ENCODE measurements at regions not wholly inside any gene's neighbourhood (a gene's known extent, or its start where the extent isn't known, plus 50 kb on each side); places are given as distances from the start of the nearest gene placed in this dataset.

- TF ChIP-seq, protein P1, sequence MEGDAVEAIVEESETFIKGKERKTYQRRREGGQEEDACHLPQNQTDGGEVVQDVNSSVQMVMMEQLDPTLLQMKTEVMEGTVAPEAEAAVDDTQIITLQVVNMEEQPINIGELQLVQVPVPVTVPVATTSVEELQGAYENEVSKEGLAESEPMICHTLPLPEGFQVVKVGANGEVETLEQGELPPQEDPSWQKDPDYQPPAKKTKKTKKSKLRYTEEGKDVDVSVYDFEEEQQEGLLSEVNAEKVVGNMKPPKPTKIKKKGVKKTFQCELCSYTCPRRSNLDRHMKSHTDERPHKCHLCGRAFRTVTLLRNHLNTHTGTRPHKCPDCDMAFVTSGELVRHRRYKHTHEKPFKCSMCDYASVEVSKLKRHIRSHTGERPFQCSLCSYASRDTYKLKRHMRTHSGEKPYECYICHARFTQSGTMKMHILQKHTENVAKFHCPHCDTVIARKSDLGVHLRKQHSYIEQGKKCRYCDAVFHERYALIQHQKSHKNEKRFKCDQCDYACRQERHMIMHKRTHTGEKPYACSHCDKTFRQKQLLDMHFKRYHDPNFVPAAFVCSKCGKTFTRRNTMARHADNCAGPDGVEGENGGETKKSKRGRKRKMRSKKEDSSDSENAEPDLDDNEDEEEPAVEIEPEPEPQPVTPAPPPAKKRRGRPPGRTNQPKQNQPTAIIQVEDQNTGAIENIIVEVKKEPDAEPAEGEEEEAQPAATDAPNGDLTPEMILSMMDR (conservative IDR thresholded peaks at IDR 0.05; ENCODE audit: low read depth in 2 of 2): no peak
Observed at GRCh38 chr17:13395346-13395745, 206.4 kb downstream of the HS3ST3A1 start (continued).

GRCh38 chr17:13393841-13394710 is 207.7 kb downstream of the HS3ST3A1 start:
- H3K27me3 Mint-ChIP-seq (ENCODE audit: insufficient read depth, low read depth, poor library complexity): peaks cover 2% of the 10 kb centered on the region
- Histone ChIP-seq H4K20me1 (replicated peaks; ENCODE audit: insufficient read depth) (no peaks in the 10 kb centered on the region), H3K36me3 (ENCODE audit: insufficient read depth) (no peaks in the 10 kb centered on the region), H3K79me2 (replicated peaks; ENCODE audit: insufficient read depth) (no peaks in the 10 kb centered on the region), H3K4me2 (no peak overlapping the region), H3F3A (replicated peaks; ENCODE audit: low read depth) (no peaks in the 10 kb centered on the region), H3K4me3 (no peak overlapping the region), H3K27me3 (ENCODE audit: insufficient read depth) (no peaks in the 10 kb centered on the region), H2AFZ (no peak overlapping the region), H3K27ac (ENCODE audit: low read depth) (no peak overlapping the region), H3K9me2 (ENCODE audit: insufficient read depth) (peaks cover 2% of the 10 kb centered on the region), H3K4me1 (ENCODE audit: insufficient read depth) (peaks cover 3% of the 10 kb centered on the region; the same call in 1 of the 2 replicates)
- H3K4me3 Mint-ChIP-seq: no peak overlapping the region
- TF ChIP-seq CREB1 (CRISPR knock-in tag; IDR thresholded peaks at IDR 0.05; ENCODE audit: low read depth): no peak
- TF ChIP-seq REST (IDR thresholded peaks at IDR 0.05; ENCODE audit: unreplicated experiment): no peak
- no peak for TF ChIP-seq STAT1 (IDR thresholded peaks at IDR 0.05; ENCODE audit: unreplicated experiment)
- TF ChIP-seq EZH2 (IDR thresholded peaks at IDR 0.05; ENCODE audit: low read depth, unreplicated experiment): no peak
- ATAC-seq (no peak), DNase-seq (ENCODE audit: low spot score) (no peak)
- no peaks in the 10 kb centered on the region for H3K36me3 Mint-ChIP-seq (ENCODE audit: low read depth)
- peaks cover 3% of the 10 kb centered on the region; the same call in 1 of the 3 replicates for H3K4me1 Mint-ChIP-seq
- H3K27ac Mint-ChIP-seq: no peak overlapping the region
- no peaks in the 10 kb centered on the region for H3K9me3 Mint-ChIP-seq

GRCh38 chr17:13387952-13388351 is 213.8 kb downstream of the HS3ST3A1 start:
- Histone ChIP-seq H3F3A (replicated peaks; ENCODE audit: low read depth) (no peaks in the 10 kb centered on the region), H3K9me2 (ENCODE audit: insufficient read depth) (0 out of 2 replicates have a peak, but pooled peaks cover 4% of the 10 kb centered on the region), H3K36me3 (ENCODE audit: insufficient read depth) (no peaks in the 10 kb centered on the region), H4K20me1 (replicated peaks; ENCODE audit: insufficient read depth) (no peaks in the 10 kb centered on the region; the same call in 1 of the 2 replicates), H3K27me3 (ENCODE audit: insufficient read depth) (no peaks in the 10 kb centered on the region), H3K4me2 (no peak overlapping the region), H3K4me1 (ENCODE audit: insufficient read depth) (no peaks in the 10 kb centered on the region), H2AFZ (no peak overlapping the region), H3K79me2 (replicated peaks; ENCODE audit: insufficient read depth) (no peaks in the 10 kb centered on the region), H3K4me3 (no peak overlapping the region), H3K27ac (ENCODE audit: low read depth) (no peak overlapping the region)
- H3K4me1 Mint-ChIP-seq: no peaks in the 10 kb centered on the region
- peaks cover 4% of the 10 kb centered on the region for H3K27me3 Mint-ChIP-seq (ENCODE audit: insufficient read depth, low read depth, poor library complexity)
- DNase-seq (ENCODE audit: low spot score): no peak
- H3K36me3 Mint-ChIP-seq (ENCODE audit: low read depth): no peaks in the 10 kb centered on the region
- no peak overlapping the region for H3K27ac Mint-ChIP-seq
- no peaks in the 10 kb centered on the region for H3K9me3 Mint-ChIP-seq
- no peak overlapping the region for H3K4me3 Mint-ChIP-seq
- ATAC-seq: no peak
- TF ChIP-seq EZH2phosphoT487 (IDR thresholded peaks at IDR 0.05; ENCODE audit: unreplicated experiment): no peak
- TF ChIP-seq NANOG (IDR thresholded peaks at IDR 0.05; ENCODE audit: borderline replicate concordance): no peak
- TF ChIP-seq, protein P1 (conservative IDR thresholded peaks at IDR 0.05; ENCODE audit: low read depth in 2 of 2): no peak
- TF ChIP-seq POLR2AphosphoS5 (IDR thresholded peaks at IDR 0.05; ENCODE audit: low read depth): no peak
